PC-9 (cell line): ENCODE measurements at regions not wholly inside any gene's neighbourhood (a gene's known extent, or its start where the extent isn't known, plus 50 kb on each side); places are given as distances from the start of the nearest gene placed in this dataset.
"Not testable (repeated sequence)": the region's sequence is repeated elsewhere in the genome, so short reads cannot be mapped to it uniquely, and the experiment has no call there.

ENCODE experiments used
- BruUV-seq: library from RNA; stranded (reverse); fragments of 400-500 nt; replicated peaks from 2 replicates; lab custom pipeline; 2021; lab: Mats Ljungman, UMichigan
- CTCF ChIA-PET: fragments of 300-600 bp; sonication (Branson Sonifier 250); formaldehyde crosslinking; loops from one replicate; lab custom pipeline; 2022; ENCODE audit warnings: antibody characterized with exemption; lab: Charles Lee
- POLR2A ChIA-PET: fragments of 300-600 bp; sonication (Branson Sonifier 250); formaldehyde crosslinking; loops from one replicate; lab custom pipeline; 2022; ENCODE audit warnings: antibody characterized with exemption; ENCODE audit not compliant: unreplicated experiment; lab: Charles Lee
- DNase-seq, 2 experiments: peaks; one replicate each; pipeline versions ENCODE4 v3.0.0 to v3.0.0-alpha.2; 2015 to 2022; ENCODE audit warnings: mixed read lengths in 1 of 2
- H2AFZ ChIP-seq: fragments of 200-600 bp; sonication (generic); 2 replicates; pipeline ENCODE4 v1.8.1; 2017; ENCODE audit warnings: antibody characterized with exemption
- H3F3A ChIP-seq: fragments of 200-600 bp; sonication (generic); 2 replicates; pipeline ENCODE4 v1.8.1; 2017; ENCODE audit warnings: antibody characterized with exemption, mild to moderate bottlenecking, low read depth; ENCODE audit not compliant: insufficient read depth
- H3K27ac ChIP-seq: fragments of 200-600 bp; sonication (generic); 2 replicates; pipeline ENCODE4 v1.6.1; 2016; ENCODE audit warnings: mixed run types
- H3K27me3 ChIP-seq: fragments of 200-600 bp; sonication (generic); 2 replicates; pipeline ENCODE4 v1.6.1; 2016; ENCODE audit warnings: low read depth, mixed run types; ENCODE audit not compliant: insufficient read depth
- H3K36me3 ChIP-seq: fragments of 200-600 bp; sonication (generic); 2 replicates; pipeline ENCODE4 v1.6.1; 2016; ENCODE audit warnings: low read depth, mixed run types
- H3K4me1 ChIP-seq: fragments of 200-600 bp; sonication (generic); replicated peaks from 2 replicates; pipeline ENCODE4 v1.6.1; 2016; ENCODE audit warnings: mixed run types; ENCODE audit not compliant: insufficient read depth
- H3K4me2 ChIP-seq: fragments of 200-600 bp; sonication (generic); 2 replicates; pipeline ENCODE4 v1.6.1; 2017; ENCODE audit warnings: mixed run types
- H3K4me3 ChIP-seq: fragments of 200-600 bp; sonication (generic); 2 replicates; pipeline ENCODE4 v1.6.1; 2016; ENCODE audit warnings: mixed run types
- H3K79me2 ChIP-seq: fragments of 200-600 bp; sonication (generic); 2 replicates; pipeline ENCODE4 v1.6.1; 2017; ENCODE audit warnings: low read depth, mixed run types
- H3K9me2 ChIP-seq: fragments of 200-600 bp; sonication (generic); 2 replicates; pipeline ENCODE4 v1.8.1; 2017; ENCODE audit warnings: mild to moderate bottlenecking; ENCODE audit not compliant: insufficient read depth
- H3K9me3 ChIP-seq: fragments of 200-600 bp; sonication (generic); 2 replicates; pipeline ENCODE4 v1.8.1; 2016; ENCODE audit warnings: low read depth; ENCODE audit not compliant: insufficient read depth
- H4K20me1 ChIP-seq: fragments of 200-600 bp; sonication (generic); 2 replicates; pipeline ENCODE4 v1.8.1; 2017; ENCODE audit not compliant: insufficient read depth
- EZH2 ChIP-seq: fragments of 200-600 bp; sonication (generic); IDR thresholded peaks from 2 replicates; pipeline ENCODE4 v1.8.0; 2017; ENCODE audit warnings: antibody characterized with exemption, low read depth
- intact Hi-C: fragments of 100-400 bp; cut with micrococcal nuclease; formaldehyde crosslinking; loops from one replicate; pipeline ENCODE4 v1.10.0; 2022; ENCODE audit not compliant: unreplicated experiment
- TF ChIP-seq, protein P1 (sequence below): fragments of 200-600 bp; sonication (generic); conservative IDR thresholded peaks from 2 replicates; pipeline ENCODE4 v1.6.1; 2017; ENCODE audit warnings: mixed run types, antibody characterized with exemption, mild to moderate bottlenecking, moderate library complexity

DNA sequence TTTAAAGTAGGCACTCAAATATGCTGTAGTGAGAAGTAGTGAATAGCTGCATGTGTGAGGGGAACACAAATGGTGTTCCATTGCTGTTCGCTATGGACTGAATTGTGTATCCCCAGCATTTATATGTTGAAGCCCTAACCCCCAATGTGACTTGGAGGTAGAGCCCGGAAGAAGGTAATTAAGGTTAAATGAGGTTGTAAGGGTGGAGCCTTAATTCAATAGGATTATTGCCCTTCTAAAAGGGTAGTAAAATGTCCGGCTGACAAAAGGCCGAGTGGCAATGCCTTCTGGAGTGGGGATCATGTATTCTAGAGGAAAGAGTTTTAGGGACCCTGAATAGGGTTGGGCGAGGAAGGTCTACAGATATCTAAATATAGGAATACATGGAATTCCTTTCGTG is 168.9 kb upstream of the NUDT10 start:
- no peak for DNase-seq
- H3K36me3 ChIP-seq: no peaks in the 10 kb centered on the region
- H3K79me2 ChIP-seq: no peaks in the 10 kb centered on the region
- CTCF ChIA-PET: no interaction called here
- H4K20me1 ChIP-seq: no peaks in the 10 kb centered on the region
- no peaks in the 10 kb centered on the region for H3K4me1 ChIP-seq
- H3K9me3 ChIP-seq: no peaks in the 10 kb centered on the region
- intact Hi-C loops: no loop called here
- no peak overlapping the region for H2AFZ ChIP-seq
- no peak overlapping the region for H3K27ac ChIP-seq
- POLR2A ChIA-PET: no interaction called here
- no peaks in the 10 kb centered on the region for H3K9me2 ChIP-seq
- no peaks in the 10 kb centered on the region for H3F3A ChIP-seq
- no peak overlapping the region for H3K4me2 ChIP-seq
- TF ChIP-seq EZH2: no peak
- TF ChIP-seq, protein P1, sequence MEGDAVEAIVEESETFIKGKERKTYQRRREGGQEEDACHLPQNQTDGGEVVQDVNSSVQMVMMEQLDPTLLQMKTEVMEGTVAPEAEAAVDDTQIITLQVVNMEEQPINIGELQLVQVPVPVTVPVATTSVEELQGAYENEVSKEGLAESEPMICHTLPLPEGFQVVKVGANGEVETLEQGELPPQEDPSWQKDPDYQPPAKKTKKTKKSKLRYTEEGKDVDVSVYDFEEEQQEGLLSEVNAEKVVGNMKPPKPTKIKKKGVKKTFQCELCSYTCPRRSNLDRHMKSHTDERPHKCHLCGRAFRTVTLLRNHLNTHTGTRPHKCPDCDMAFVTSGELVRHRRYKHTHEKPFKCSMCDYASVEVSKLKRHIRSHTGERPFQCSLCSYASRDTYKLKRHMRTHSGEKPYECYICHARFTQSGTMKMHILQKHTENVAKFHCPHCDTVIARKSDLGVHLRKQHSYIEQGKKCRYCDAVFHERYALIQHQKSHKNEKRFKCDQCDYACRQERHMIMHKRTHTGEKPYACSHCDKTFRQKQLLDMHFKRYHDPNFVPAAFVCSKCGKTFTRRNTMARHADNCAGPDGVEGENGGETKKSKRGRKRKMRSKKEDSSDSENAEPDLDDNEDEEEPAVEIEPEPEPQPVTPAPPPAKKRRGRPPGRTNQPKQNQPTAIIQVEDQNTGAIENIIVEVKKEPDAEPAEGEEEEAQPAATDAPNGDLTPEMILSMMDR: no peak
- no peak overlapping the region for H3K4me3 ChIP-seq
- H3K27me3 ChIP-seq: no peaks in the 10 kb centered on the region
- no TSS peak for BruUV-seq

DNA sequence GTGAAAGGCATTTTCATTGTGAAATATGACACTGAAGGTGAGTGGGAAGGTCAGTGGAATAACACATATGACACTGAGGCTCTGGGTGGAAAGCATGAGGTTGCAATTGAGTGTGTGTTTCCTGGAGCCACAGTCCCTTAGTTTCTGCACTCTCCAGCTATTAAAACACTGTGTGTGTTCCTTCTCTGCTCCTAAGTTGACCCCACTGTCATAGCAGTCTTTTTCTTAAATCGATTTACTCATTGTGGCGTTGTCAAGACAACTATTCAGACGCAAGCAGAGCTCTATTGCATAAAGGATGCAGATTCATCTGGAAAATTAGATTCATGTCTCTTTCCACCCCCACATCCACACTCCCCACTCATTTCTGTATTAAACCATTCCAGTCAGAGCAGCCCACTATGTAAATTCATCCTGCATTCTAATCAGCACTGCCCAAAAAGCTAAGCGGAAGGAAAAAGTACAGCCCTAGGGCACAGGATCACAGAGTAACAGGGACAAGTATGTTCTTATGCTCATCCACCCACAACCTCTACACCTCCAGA is 154.2 kb upstream of the NUDT10 start:
- H3K9me3 ChIP-seq, H3K4me3 ChIP-seq, H3K9me2 ChIP-seq, H3K36me3 ChIP-seq, H3F3A ChIP-seq, H4K20me1 ChIP-seq, CTCF ChIA-PET, H3K79me2 ChIP-seq, H2AFZ ChIP-seq, intact Hi-C loops, BruUV-seq, H3K4me2 ChIP-seq, H3K4me1 ChIP-seq, H3K27me3 ChIP-seq, POLR2A ChIA-PET, DNase-seq, H3K27ac ChIP-seq: not testable (repeated sequence)

DNA sequence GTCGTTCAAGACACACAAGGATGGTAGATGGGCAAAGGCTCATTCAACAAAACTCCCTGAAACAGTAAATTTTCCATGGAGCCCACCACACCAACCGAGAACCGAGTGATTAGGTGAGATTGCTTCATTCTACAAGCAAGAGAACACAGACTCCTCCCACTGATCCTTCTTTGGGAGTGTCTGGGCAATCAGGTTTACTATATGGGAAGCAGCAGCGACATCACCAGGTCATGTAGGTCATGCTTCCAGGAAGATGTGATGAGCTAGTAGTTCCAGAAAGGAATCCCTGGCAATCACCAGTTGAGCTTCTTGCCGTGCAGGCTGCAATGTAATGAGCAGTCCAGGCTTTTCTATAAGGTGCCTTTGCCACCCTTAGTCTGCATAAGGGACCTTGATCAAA is 152.8 kb upstream of the NUDT10 start:
- H3F3A ChIP-seq, CTCF ChIA-PET, POLR2A ChIA-PET: not testable (repeated sequence)

DNA sequence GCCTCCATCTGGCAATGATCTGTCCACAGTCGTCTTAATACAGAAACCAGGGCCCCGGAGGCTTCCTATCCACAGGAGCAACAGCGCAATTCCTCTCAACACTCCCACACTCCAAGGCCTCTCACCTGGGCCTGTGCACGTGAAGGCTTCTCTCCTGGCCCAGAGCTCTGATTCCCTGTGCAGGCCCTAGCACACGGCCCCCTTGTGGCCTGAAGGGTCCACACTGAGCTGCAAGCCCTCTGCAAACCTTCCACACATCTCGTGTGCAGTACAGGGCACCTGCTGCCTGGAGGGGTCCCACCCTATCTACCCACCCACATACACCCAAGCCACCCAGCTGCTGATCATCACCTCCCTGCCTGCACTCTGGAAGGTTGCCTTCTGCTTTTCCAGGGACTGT is 150.1 kb upstream of the NUDT10 start:
- Histone ChIP-seq H3K4me3 (no peak overlapping the region), H3K4me2 (no peak overlapping the region), H3K36me3 (no peaks in the 10 kb centered on the region), H3K9me3 (no peaks in the 10 kb centered on the region), H3F3A (no peaks in the 10 kb centered on the region), H3K27me3 (no peaks in the 10 kb centered on the region), H4K20me1 (no peaks in the 10 kb centered on the region), H3K4me1 (no peaks in the 10 kb centered on the region), H2AFZ (no peak overlapping the region), H3K79me2 (no peaks in the 10 kb centered on the region), H3K9me2 (no peaks in the 10 kb centered on the region), H3K27ac (no peak overlapping the region)
- intact Hi-C loops: no loop called here
- CTCF ChIA-PET: no interaction called here
- BruUV-seq: no TSS peak
- DNase-seq: no peak
- TF ChIP-seq, protein P1: no peak
- no peak for TF ChIP-seq EZH2
- POLR2A ChIA-PET: no interaction called here

More for the DNA sequence above, 152.8 kb upstream of the NUDT10 start:
- BruUV-seq, H3K27me3 ChIP-seq, H3K4me2 ChIP-seq, H3K4me3 ChIP-seq, DNase-seq, H3K4me1 ChIP-seq, H3K36me3 ChIP-seq, intact Hi-C loops, H3K27ac ChIP-seq, H3K9me3 ChIP-seq, H4K20me1 ChIP-seq, H3K79me2 ChIP-seq, H3K9me2 ChIP-seq, H2AFZ ChIP-seq: not testable (repeated sequence)
